ENCODE measurements at regions not wholly inside any gene's neighbourhood (a gene's known extent, or its start where the extent isn't known, plus 50 kb on each side); places are given as distances from the start of the nearest gene placed in this dataset.

GRCh38 chr22:27274770-27275449, 526.6 kb downstream of the MN1 start:
- Mint-ChIP-seq H3K9me3 (ENCODE audit: low read depth) (no peaks in the 10 kb centered on the region), H3K36me3 (no peaks in the 10 kb centered on the region), H3K27ac (no peak overlapping the region), H3K27me3 (peaks cover 15% of the 10 kb centered on the region), H3K4me3 (no peak overlapping the region), H3K4me1 (ENCODE audit: low read depth) (no peaks in the 10 kb centered on the region)

GRCh38 chr22:27278946-27279345, 522.6 kb downstream of the MN1 start:
- Mint-ChIP-seq H3K36me3 (no peaks in the 10 kb centered on the region), H3K27ac (no peak overlapping the region), H3K4me3 (no peak overlapping the region), H3K27me3 (peaks cover 7% of the 10 kb centered on the region), H3K9me3 (ENCODE audit: low read depth) (peaks cover 5% of the 10 kb centered on the region), H3K4me1 (ENCODE audit: low read depth) (no peaks in the 10 kb centered on the region)

GRCh38 chr22:27283240-27283639, 518.3 kb downstream of the MN1 start:
- H3K27ac Mint-ChIP-seq = no peak overlapping the region
- H3K4me3 Mint-ChIP-seq = no peak overlapping the region
- H3K4me1 Mint-ChIP-seq (ENCODE audit: low read depth) = no peaks in the 10 kb centered on the region
- H3K27me3 Mint-ChIP-seq = peaks cover 7% of the 10 kb centered on the region
- H3K9me3 Mint-ChIP-seq (ENCODE audit: low read depth) = peaks cover 5% of the 10 kb centered on the region
- H3K36me3 Mint-ChIP-seq = no peaks in the 10 kb centered on the region

- H3K9me3 Mint-ChIP-seq (ENCODE audit: low read depth) = peaks cover 5% of the 10 kb centered on the region
- no peak overlapping the region for H3K27ac Mint-ChIP-seq
- H3K27me3 Mint-ChIP-seq = peaks cover 4% of the 10 kb centered on the region
- H3K4me3 Mint-ChIP-seq = no peak overlapping the region
- no peaks in the 10 kb centered on the region for H3K36me3 Mint-ChIP-seq
- no peaks in the 10 kb centered on the region for H3K4me1 Mint-ChIP-seq (ENCODE audit: low read depth)
Observed at GRCh38 chr22:27283714-27284113, 517.8 kb downstream of the MN1 start.

GRCh38 chr22:27284324-27284723, 517.2 kb downstream of the MN1 start:
- peaks cover 5% of the 10 kb centered on the region for H3K9me3 Mint-ChIP-seq (ENCODE audit: low read depth)
- no peaks in the 10 kb centered on the region for H3K4me1 Mint-ChIP-seq (ENCODE audit: low read depth)
- H3K36me3 Mint-ChIP-seq = no peaks in the 10 kb centered on the region
- no peak overlapping the region for H3K4me3 Mint-ChIP-seq
- no peak overlapping the region for H3K27ac Mint-ChIP-seq
- H3K27me3 Mint-ChIP-seq = peaks cover 4% of the 10 kb centered on the region

- Mint-ChIP-seq H3K4me1 (ENCODE audit: low read depth) (no peaks in the 10 kb centered on the region), H3K36me3 (no peaks in the 10 kb centered on the region), H3K4me3 (no peak overlapping the region), H3K27ac (no peak overlapping the region), H3K27me3 (peaks cover 4% of the 10 kb centered on the region), H3K9me3 (ENCODE audit: low read depth) (peaks cover 5% of the 10 kb centered on the region)
Observed at GRCh38 chr22:27286711-27287110, 514.8 kb downstream of the MN1 start.

- no peaks in the 10 kb centered on the region for H3K4me1 Mint-ChIP-seq (ENCODE audit: low read depth)
Observed at GRCh38 chr22:27292542-27293299, 508.8 kb downstream of the MN1 start.

GRCh38 chr22:27293721-27294445, 507.7 kb downstream of the MN1 start:
- peaks cover 12% of the 10 kb centered on the region for H3K27me3 Mint-ChIP-seq
- H3K4me1 Mint-ChIP-seq (ENCODE audit: low read depth) = no peaks in the 10 kb centered on the region
- no peaks in the 10 kb centered on the region for H3K36me3 Mint-ChIP-seq
- H3K4me3 Mint-ChIP-seq = no peak overlapping the region
- H3K9me3 Mint-ChIP-seq (ENCODE audit: low read depth) = no peaks in the 10 kb centered on the region
- no peak overlapping the region for H3K27ac Mint-ChIP-seq

More at GRCh38 chr22:27292542-27293299, 508.8 kb downstream of the MN1 start:
- no peaks in the 10 kb centered on the region for H3K9me3 Mint-ChIP-seq (ENCODE audit: low read depth)
- H3K4me3 Mint-ChIP-seq = no peak overlapping the region
- H3K27ac Mint-ChIP-seq = no peak overlapping the region
- peaks cover 12% of the 10 kb centered on the region for H3K27me3 Mint-ChIP-seq
- no peaks in the 10 kb centered on the region for H3K36me3 Mint-ChIP-seq

GRCh38 chr22:27295040-27295439, 506.5 kb downstream of the MN1 start:
- Mint-ChIP-seq H3K4me3 (no peak overlapping the region), H3K27ac (no peak overlapping the region), H3K36me3 (no peaks in the 10 kb centered on the region), H3K4me1 (ENCODE audit: low read depth) (no peaks in the 10 kb centered on the region), H3K27me3 (peaks cover 18% of the 10 kb centered on the region), H3K9me3 (ENCODE audit: low read depth) (no peaks in the 10 kb centered on the region)

GRCh38 chr22:27295605-27296004, 506.0 kb downstream of the MN1 start:
- no peaks in the 10 kb centered on the region for H3K9me3 Mint-ChIP-seq (ENCODE audit: low read depth)
- H3K27ac Mint-ChIP-seq = no peak overlapping the region
- H3K27me3 Mint-ChIP-seq = peaks cover 18% of the 10 kb centered on the region
- no peaks in the 10 kb centered on the region for H3K4me1 Mint-ChIP-seq (ENCODE audit: low read depth)
- H3K4me3 Mint-ChIP-seq = no peak overlapping the region
- H3K36me3 Mint-ChIP-seq = no peaks in the 10 kb centered on the region

GRCh38 chr22:27296091-27296675, 505.4 kb downstream of the MN1 start:
- no peak overlapping the region for H3K27ac Mint-ChIP-seq
- peaks cover 18% of the 10 kb centered on the region for H3K27me3 Mint-ChIP-seq
- H3K9me3 Mint-ChIP-seq (ENCODE audit: low read depth) = no peaks in the 10 kb centered on the region
- no peaks in the 10 kb centered on the region for H3K36me3 Mint-ChIP-seq
- no peak overlapping the region for H3K4me3 Mint-ChIP-seq
- H3K4me1 Mint-ChIP-seq (ENCODE audit: low read depth) = no peaks in the 10 kb centered on the region

- no peaks in the 10 kb centered on the region for H3K36me3 Mint-ChIP-seq
- H3K27me3 Mint-ChIP-seq = peaks cover 18% of the 10 kb centered on the region
- no peaks in the 10 kb centered on the region for H3K9me3 Mint-ChIP-seq (ENCODE audit: low read depth)
- H3K27ac Mint-ChIP-seq = no peak overlapping the region
- H3K4me1 Mint-ChIP-seq (ENCODE audit: low read depth) = no peaks in the 10 kb centered on the region
- H3K4me3 Mint-ChIP-seq = no peak overlapping the region
Observed at GRCh38 chr22:27297125-27297524, 504.4 kb downstream of the MN1 start.

GRCh38 chr22:27298332-27298731, 503.2 kb downstream of the MN1 start:
- no peaks in the 10 kb centered on the region for H3K9me3 Mint-ChIP-seq (ENCODE audit: low read depth)
- H3K27ac Mint-ChIP-seq = no peak overlapping the region
- peaks cover 18% of the 10 kb centered on the region for H3K27me3 Mint-ChIP-seq
- H3K4me1 Mint-ChIP-seq (ENCODE audit: low read depth) = no peaks in the 10 kb centered on the region
- no peak overlapping the region for H3K4me3 Mint-ChIP-seq
- H3K36me3 Mint-ChIP-seq = no peaks in the 10 kb centered on the region

- Mint-ChIP-seq H3K27me3 (peaks cover 18% of the 10 kb centered on the region), H3K4me3 (no peak overlapping the region), H3K36me3 (no peaks in the 10 kb centered on the region), H3K4me1 (ENCODE audit: low read depth) (no peaks in the 10 kb centered on the region), H3K27ac (no peak overlapping the region), H3K9me3 (ENCODE audit: low read depth) (no peaks in the 10 kb centered on the region)
Observed at GRCh38 chr22:27298742-27299141, 502.8 kb downstream of the MN1 start.
